ENCODE measurements at regions not wholly inside any gene's neighbourhood (a gene's known extent, or its start where the extent isn't known, plus 50 kb on each side); places are given as distances from the start of the nearest gene placed in this dataset.

GRCh38 chr2:66334237-66335029 is 100.5 kb upstream of the MEIS1 start:
- no peak overlapping the region for H3K4me3 ChIP-seq (ENCODE audit: low read length in 2 of 2)
- H3K36me3 ChIP-seq (ENCODE audit: control insufficient read depth in 2 of 2, insufficient read depth in 2 of 2, low read length in 2 of 2), result no peaks in the 10 kb centered on the region
- no peaks in the 10 kb centered on the region for H3K27me3 ChIP-seq (ENCODE audit: control insufficient read depth in 1 of 2, insufficient read depth in 2 of 2, low read length in 2 of 2)
- H3K9ac ChIP-seq (ENCODE audit: low read length in 2 of 2), result no peak overlapping the region
- no peak overlapping the region for H3K27ac ChIP-seq (ENCODE audit: low read length)
- no peaks in the 10 kb centered on the region for H3K4me1 ChIP-seq (ENCODE audit: control insufficient read depth, insufficient read depth, low read length)
- no peaks in the 10 kb centered on the region for H3K9me3 ChIP-seq (ENCODE audit: control insufficient read depth in 2 of 2, low read length in 2 of 2)

- Histone ChIP-seq H3K27ac (ENCODE audit: low read length) (no peak overlapping the region), H3K27me3 (ENCODE audit: control insufficient read depth in 1 of 2, insufficient read depth in 2 of 2, low read length in 2 of 2) (no peaks in the 10 kb centered on the region), H3K4me1 (ENCODE audit: control insufficient read depth, insufficient read depth, low read length) (no peaks in the 10 kb centered on the region), H3K36me3 (ENCODE audit: control insufficient read depth in 2 of 2, insufficient read depth in 2 of 2, low read length in 2 of 2) (no peaks in the 10 kb centered on the region), H3K9me3 (ENCODE audit: control insufficient read depth in 2 of 2, low read length in 2 of 2) (no peaks in the 10 kb centered on the region), H3K4me3 (ENCODE audit: low read length in 2 of 2) (no peak overlapping the region), H3K9ac (ENCODE audit: low read length in 2 of 2) (no peak overlapping the region)
Measured at GRCh38 chr2:66331176-66331575, 103.7 kb upstream of the MEIS1 start.

GRCh38 chr2:66329081-66329605 is 105.8 kb upstream of the MEIS1 start:
- Histone ChIP-seq H3K27me3 (ENCODE audit: control insufficient read depth in 1 of 2, insufficient read depth in 2 of 2, low read length in 2 of 2) (no peaks in the 10 kb centered on the region), H3K4me3 (ENCODE audit: low read length in 2 of 2) (no peak overlapping the region), H3K9ac (ENCODE audit: low read length in 2 of 2) (no peak overlapping the region)

GRCh38 chr2:66327066-66327740 is 107.7 kb upstream of the MEIS1 start:
- no peaks in the 10 kb centered on the region for H3K9me3 ChIP-seq (ENCODE audit: control insufficient read depth in 2 of 2, low read length in 2 of 2)
- no peaks in the 10 kb centered on the region for H3K36me3 ChIP-seq (ENCODE audit: control insufficient read depth in 2 of 2, insufficient read depth in 2 of 2, low read length in 2 of 2)
- no peak overlapping the region for H3K9ac ChIP-seq (ENCODE audit: low read length in 2 of 2)
- H3K27me3 ChIP-seq (ENCODE audit: control insufficient read depth in 1 of 2, insufficient read depth in 2 of 2, low read length in 2 of 2), result no peaks in the 10 kb centered on the region
- H3K4me1 ChIP-seq (ENCODE audit: control insufficient read depth, insufficient read depth, low read length), result no peaks in the 10 kb centered on the region
- no peak overlapping the region for H3K27ac ChIP-seq (ENCODE audit: low read length)
- no peak overlapping the region for H3K4me3 ChIP-seq (ENCODE audit: low read length in 2 of 2)

More at GRCh38 chr2:66329081-66329605, 105.8 kb upstream of the MEIS1 start:
- no peaks in the 10 kb centered on the region for H3K9me3 ChIP-seq (ENCODE audit: control insufficient read depth in 2 of 2, low read length in 2 of 2)
- no peaks in the 10 kb centered on the region for H3K4me1 ChIP-seq (ENCODE audit: control insufficient read depth, insufficient read depth, low read length)
- no peaks in the 10 kb centered on the region for H3K36me3 ChIP-seq (ENCODE audit: control insufficient read depth in 2 of 2, insufficient read depth in 2 of 2, low read length in 2 of 2)
- H3K27ac ChIP-seq (ENCODE audit: low read length), result no peak overlapping the region

- Histone ChIP-seq H3K27me3 (ENCODE audit: control insufficient read depth in 1 of 2, insufficient read depth in 2 of 2, low read length in 2 of 2) (no peaks in the 10 kb centered on the region), H3K9ac (ENCODE audit: low read length in 2 of 2) (no peak overlapping the region), H3K36me3 (ENCODE audit: control insufficient read depth in 2 of 2, insufficient read depth in 2 of 2, low read length in 2 of 2) (no peaks in the 10 kb centered on the region), H3K4me3 (ENCODE audit: low read length in 2 of 2) (no peak overlapping the region), H3K4me1 (ENCODE audit: control insufficient read depth, insufficient read depth, low read length) (no peaks in the 10 kb centered on the region), H3K9me3 (ENCODE audit: control insufficient read depth in 2 of 2, low read length in 2 of 2) (no peaks in the 10 kb centered on the region), H3K27ac (ENCODE audit: low read length) (no peak overlapping the region)
Measured at GRCh38 chr2:66324909-66325528, 109.9 kb upstream of the MEIS1 start.

- H3K9ac ChIP-seq (ENCODE audit: low read length in 2 of 2), result no peak overlapping the region
- no peaks in the 10 kb centered on the region for H3K27me3 ChIP-seq (ENCODE audit: control insufficient read depth in 1 of 2, insufficient read depth in 2 of 2, low read length in 2 of 2)
- H3K4me3 ChIP-seq (ENCODE audit: low read length in 2 of 2), result no peak overlapping the region
- no peak overlapping the region for H3K27ac ChIP-seq (ENCODE audit: low read length)
- H3K9me3 ChIP-seq (ENCODE audit: control insufficient read depth in 2 of 2, low read length in 2 of 2), result no peaks in the 10 kb centered on the region
- H3K4me1 ChIP-seq (ENCODE audit: control insufficient read depth, insufficient read depth, low read length), result no peaks in the 10 kb centered on the region
- no peaks in the 10 kb centered on the region for H3K36me3 ChIP-seq (ENCODE audit: control insufficient read depth in 2 of 2, insufficient read depth in 2 of 2, low read length in 2 of 2)
Measured at GRCh38 chr2:66324356-66324755, 110.6 kb upstream of the MEIS1 start.

GRCh38 chr2:66323406-66323805 is 111.5 kb upstream of the MEIS1 start:
- no peak overlapping the region for H3K4me3 ChIP-seq (ENCODE audit: low read length in 2 of 2)

GRCh38 chr2:66322506-66323260 is 112.2 kb upstream of the MEIS1 start:
- H3K4me3 ChIP-seq (ENCODE audit: low read length in 2 of 2), result no peak overlapping the region
- H3K4me1 ChIP-seq (ENCODE audit: control insufficient read depth, insufficient read depth, low read length), result no peaks in the 10 kb centered on the region
- H3K36me3 ChIP-seq (ENCODE audit: control insufficient read depth in 2 of 2, insufficient read depth in 2 of 2, low read length in 2 of 2), result no peaks in the 10 kb centered on the region
- H3K9ac ChIP-seq (ENCODE audit: low read length in 2 of 2), result no peak overlapping the region
- no peaks in the 10 kb centered on the region for H3K27me3 ChIP-seq (ENCODE audit: control insufficient read depth in 1 of 2, insufficient read depth in 2 of 2, low read length in 2 of 2)
- H3K27ac ChIP-seq (ENCODE audit: low read length), result no peak overlapping the region
- H3K9me3 ChIP-seq (ENCODE audit: control insufficient read depth in 2 of 2, low read length in 2 of 2), result no peaks in the 10 kb centered on the region

More at GRCh38 chr2:66323406-66323805, 111.5 kb upstream of the MEIS1 start:
- Histone ChIP-seq H3K27me3 (ENCODE audit: control insufficient read depth in 1 of 2, insufficient read depth in 2 of 2, low read length in 2 of 2) (no peaks in the 10 kb centered on the region), H3K4me1 (ENCODE audit: control insufficient read depth, insufficient read depth, low read length) (no peaks in the 10 kb centered on the region), H3K9ac (ENCODE audit: low read length in 2 of 2) (no peak overlapping the region), H3K27ac (ENCODE audit: low read length) (no peak overlapping the region), H3K36me3 (ENCODE audit: control insufficient read depth in 2 of 2, insufficient read depth in 2 of 2, low read length in 2 of 2) (no peaks in the 10 kb centered on the region), H3K9me3 (ENCODE audit: control insufficient read depth in 2 of 2, low read length in 2 of 2) (no peaks in the 10 kb centered on the region)

- Histone ChIP-seq H3K27me3 (ENCODE audit: control insufficient read depth in 1 of 2, insufficient read depth in 2 of 2, low read length in 2 of 2) (no peaks in the 10 kb centered on the region), H3K36me3 (ENCODE audit: control insufficient read depth in 2 of 2, insufficient read depth in 2 of 2, low read length in 2 of 2) (no peaks in the 10 kb centered on the region), H3K4me1 (ENCODE audit: control insufficient read depth, insufficient read depth, low read length) (no peaks in the 10 kb centered on the region)
Measured at GRCh38 chr2:66318009-66318561, 116.8 kb upstream of the MEIS1 start.

GRCh38 chr2:66317268-66317890 is 117.5 kb upstream of the MEIS1 start:
- Histone ChIP-seq H3K27ac (ENCODE audit: low read length) (no peak overlapping the region), H3K4me3 (ENCODE audit: low read length in 2 of 2) (no peak overlapping the region), H3K9me3 (ENCODE audit: control insufficient read depth in 2 of 2, low read length in 2 of 2) (peaks cover 0 to 3% of the 10 kb centered on the region in 2 donors), H3K9ac (ENCODE audit: low read length in 2 of 2) (no peak overlapping the region), H3K27me3 (ENCODE audit: control insufficient read depth in 1 of 2, insufficient read depth in 2 of 2, low read length in 2 of 2) (no peaks in the 10 kb centered on the region), H3K4me1 (ENCODE audit: control insufficient read depth, insufficient read depth, low read length) (no peaks in the 10 kb centered on the region), H3K36me3 (ENCODE audit: control insufficient read depth in 2 of 2, insufficient read depth in 2 of 2, low read length in 2 of 2) (no peaks in the 10 kb centered on the region)

More at GRCh38 chr2:66318009-66318561, 116.8 kb upstream of the MEIS1 start:
- H3K27ac ChIP-seq (ENCODE audit: low read length), result no peak overlapping the region
- no peak overlapping the region for H3K4me3 ChIP-seq (ENCODE audit: low read length in 2 of 2)
- H3K9me3 ChIP-seq (ENCODE audit: control insufficient read depth in 2 of 2, low read length in 2 of 2), result no peaks in the 10 kb centered on the region
- H3K9ac ChIP-seq (ENCODE audit: low read length in 2 of 2), result no peak overlapping the region
